ENCODE measurements at regions not wholly inside any gene's neighbourhood (a gene's known extent, or its start where the extent isn't known, plus 50 kb on each side); places are given as distances from the start of the nearest gene placed in this dataset.

DNA sequence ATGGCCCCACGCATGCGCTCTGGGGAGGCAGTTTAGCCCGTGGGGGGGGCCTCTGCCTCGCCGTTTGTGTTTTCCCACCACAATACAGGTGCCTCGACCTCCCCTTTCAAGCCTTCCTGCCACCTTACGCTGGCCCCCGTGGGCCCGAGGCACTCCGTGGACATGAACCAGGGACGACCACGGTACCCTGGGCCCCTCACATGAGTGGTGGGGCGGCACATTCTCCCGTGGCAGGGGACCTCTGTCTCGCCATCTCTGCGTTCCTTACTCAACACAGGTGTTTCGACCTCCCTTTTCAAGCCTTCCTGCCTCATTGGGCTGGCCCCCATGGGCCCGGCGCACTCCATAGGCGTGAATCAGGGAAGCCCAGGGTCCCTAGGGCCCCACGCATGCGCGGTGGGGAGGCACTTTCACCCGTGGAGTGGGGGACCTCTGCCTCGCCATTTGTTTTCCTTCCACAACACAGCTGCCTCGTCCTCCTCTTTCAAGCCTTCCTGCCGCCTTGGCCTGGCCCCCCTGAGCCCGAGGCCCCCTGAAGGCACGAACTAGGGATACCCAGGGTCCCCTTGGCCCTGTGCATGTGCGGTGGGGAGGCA is 339.5 kb downstream of the ALG10 start:
- DNase-seq (ENCODE audit: low read depth in 3 of 3, low spot score in 2 of 3), result no peak

DNA sequence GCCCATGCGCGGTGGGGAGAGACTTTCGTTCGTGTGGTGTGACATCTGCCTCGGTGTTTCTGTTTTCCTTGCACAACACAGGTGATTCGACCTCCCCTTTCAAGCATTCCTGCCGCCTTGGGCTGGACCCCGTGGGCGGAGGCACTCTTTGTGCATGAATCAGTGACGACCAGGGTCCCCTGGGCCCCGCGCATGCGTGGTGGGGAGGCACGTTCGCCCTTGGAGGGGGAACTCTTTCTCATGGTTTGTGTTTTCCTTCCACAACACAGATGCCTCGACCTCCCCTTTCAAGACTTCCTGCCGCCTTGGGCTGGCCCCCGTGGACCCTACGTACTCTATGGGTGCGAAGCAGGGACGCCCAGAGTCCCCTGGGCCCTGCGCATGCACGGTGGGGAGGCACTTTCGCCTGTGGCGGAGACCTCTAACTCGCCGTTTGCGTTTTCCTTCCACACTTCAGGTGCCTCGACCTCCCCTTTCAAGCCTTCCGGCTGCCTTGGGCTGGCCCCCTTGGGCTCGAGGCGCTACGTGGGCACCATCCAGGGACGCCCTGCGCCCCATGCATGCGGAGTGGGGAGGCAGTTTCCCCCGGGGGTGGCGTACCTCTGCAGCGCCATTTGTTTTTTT is 340.9 kb downstream of the ALG10 start:
- no peak for DNase-seq (ENCODE audit: low read depth in 3 of 3, low spot score in 2 of 3)

DNA sequence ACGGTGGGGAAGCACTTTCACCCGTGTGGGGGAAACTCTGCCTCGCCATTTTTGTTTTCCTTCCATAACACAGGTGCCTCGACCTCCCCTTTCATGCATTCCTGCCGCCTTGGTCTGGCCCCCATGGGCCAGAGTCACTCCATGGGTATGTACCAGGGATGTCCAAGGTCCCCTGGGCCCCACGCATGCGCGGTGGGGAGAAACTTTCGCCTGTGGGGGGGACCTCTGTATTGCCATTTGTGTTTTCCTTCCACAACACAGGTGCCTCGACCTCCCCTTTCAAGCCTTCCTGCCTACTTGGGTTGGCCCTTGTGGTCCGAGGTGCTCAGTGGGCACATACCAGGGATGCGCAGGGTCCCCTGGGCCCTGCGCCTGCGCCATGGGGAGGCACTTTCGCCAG is 345.8 kb downstream of the ALG10 start:
- no peak for DNase-seq (ENCODE audit: low read depth in 3 of 3, low spot score in 2 of 3)

DNA sequence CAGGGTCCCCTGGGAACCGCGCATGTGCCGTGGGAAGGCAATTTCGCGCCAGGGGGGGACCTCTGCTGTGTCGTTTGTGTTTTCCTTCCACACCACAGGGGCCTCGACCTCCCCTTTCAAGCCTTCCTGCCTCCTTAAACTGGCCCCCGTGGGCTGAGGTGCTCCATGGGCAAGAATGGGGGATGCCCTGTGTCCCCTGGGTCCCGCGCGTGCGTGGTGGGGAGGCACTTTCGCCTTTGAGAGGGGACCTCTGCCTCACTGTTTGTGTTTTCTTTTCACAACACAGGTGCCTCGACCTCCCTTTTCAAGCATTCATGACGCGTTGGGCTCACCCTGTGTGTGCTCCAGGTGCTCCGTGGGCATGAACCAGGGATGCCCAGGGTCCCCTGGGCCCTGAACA is 348.8 kb downstream of the ALG10 start:
- no peak for DNase-seq (ENCODE audit: low read depth in 3 of 3, low spot score in 2 of 3)

DNA sequence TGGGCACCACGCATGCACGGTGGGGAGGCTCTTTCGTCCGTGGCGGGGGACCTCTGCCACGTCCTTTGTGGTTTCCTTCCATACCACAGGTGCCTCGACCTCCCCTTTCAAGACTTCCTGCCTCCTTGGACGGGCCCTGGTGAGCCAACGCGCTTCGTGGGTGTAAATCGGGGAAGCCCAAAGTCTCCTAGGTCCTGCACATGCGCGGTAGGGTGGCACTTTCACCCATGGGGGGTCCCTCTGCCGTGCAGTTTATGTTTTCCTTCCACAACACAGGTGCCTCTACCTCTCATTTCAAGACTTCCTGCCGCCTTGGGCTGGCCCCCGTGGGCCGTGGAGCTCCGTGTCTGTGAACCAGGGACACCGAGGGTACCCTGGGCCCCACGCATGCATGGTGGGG is 349.7 kb downstream of the ALG10 start:
- no peak for DNase-seq (ENCODE audit: low read depth in 3 of 3, low spot score in 2 of 3)

DNA sequence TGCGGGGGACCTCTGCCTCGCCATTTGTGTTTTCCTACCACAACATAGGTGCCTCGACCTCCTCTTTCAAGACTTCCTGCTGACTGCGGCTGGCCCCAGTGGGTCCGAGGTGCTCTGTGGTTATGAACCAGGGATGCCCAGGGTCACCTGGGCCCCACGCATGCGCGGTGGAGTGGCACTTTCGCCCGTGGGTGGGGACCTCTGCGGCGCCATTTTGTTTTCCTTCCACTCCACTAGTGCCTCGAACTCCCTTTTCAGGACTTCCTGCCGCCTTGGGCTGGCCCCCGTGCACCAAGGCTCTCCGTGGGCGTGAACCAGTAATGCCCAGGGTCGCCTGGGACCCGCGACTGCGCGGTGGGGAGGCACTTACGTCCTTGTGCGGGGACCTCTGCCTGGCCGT is 351.6 kb downstream of the ALG10 start:
- DNase-seq (ENCODE audit: low read depth in 3 of 3, low spot score in 2 of 3), result no peak

DNA sequence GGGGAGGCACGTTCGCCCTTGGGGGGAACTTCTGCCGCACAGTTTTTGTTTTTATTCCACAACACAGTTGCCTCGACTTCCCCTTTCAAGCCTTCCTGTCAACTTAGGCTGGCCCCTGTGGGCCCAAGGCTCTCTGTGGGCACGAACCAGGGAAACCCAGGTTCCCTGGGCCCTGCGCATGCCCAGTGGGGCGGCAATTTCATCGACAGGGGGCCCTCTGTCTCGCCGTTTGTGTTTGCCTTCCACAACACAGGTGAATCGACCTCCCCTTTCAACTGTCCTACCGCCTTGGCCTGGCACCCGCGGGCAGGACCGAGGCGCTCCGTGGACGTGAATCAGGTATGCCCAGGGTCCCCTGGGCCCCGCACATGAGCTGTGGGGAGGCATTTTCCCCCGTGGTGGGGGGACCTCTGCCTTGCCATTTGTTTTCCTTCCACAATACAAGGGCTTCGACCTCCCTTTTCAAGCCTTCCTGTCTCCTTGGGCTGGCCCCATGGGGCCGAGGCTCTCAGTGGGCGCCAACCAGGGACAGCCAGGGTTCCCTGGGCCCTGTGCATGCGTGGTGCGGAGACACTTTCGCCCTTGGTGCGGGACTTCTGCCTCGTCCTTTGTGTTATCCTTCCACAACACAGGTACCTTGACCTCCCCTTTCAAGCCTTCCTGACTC is 354.0 kb downstream of the ALG10 start:
- DNase-seq (ENCODE audit: low read depth in 3 of 3, low spot score in 2 of 3), result no peak

DNA sequence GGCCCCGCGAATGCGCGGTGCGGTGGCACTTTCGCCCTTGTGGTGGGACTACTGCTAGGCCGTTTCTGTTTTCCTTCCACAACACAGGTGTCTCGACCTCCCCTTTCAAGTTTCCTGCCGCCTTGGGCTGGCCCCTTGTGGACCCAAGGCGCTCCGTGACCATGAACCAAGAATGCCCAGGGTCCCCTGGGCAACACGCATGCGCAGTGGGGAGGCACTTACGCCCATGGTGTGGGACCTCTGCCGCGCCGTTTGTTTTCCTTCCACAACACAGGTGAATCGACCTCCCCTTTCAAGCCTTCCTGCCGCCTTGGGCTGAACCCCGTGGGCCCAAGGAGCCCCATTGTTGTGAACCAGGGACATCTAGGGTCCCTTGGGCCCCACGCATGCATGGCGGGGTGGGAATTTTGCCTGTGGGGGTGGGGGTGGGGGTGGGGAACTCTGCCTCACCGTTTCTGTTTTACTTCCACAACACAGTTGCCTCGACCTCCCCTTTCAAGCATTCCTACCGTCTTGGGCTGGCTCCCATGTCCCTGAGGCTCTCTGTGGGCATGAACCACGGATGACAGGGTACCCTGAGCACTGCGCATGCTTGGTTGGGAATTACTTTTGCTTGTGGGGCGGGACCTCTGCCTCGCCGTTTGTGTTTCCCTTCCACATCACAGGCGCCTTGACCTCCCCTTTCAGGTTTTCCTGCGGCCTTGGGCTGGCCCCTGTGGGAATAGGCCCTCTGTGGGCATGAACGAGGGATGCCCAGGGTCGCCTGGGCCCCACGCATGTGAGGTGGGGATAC is 355.1 kb downstream of the ALG10 start:
- no peak for DNase-seq (ENCODE audit: low read depth in 3 of 3, low spot score in 2 of 3)

DNA sequence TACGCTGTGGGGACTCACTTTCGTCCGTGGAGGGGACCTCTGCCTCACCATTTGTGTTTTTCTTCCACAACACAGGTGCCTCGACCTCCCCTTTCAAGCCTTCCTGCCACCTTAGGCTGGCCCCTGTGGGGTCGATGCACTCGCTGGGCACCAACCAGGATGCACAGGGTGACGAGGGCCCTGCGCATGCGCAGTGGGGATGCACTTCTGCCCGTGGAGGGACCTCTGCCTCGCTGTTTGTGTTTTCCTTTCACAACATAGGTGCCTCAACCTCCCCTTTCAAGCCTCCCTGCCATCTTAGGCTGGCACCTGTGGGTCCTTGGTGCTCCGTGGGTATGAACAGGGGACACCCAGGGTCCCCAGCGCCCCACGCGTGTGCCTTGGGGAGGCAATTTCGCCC is 356.8 kb downstream of the ALG10 start:
- DNase-seq (ENCODE audit: low read depth in 3 of 3, low spot score in 2 of 3), result no peak

DNA sequence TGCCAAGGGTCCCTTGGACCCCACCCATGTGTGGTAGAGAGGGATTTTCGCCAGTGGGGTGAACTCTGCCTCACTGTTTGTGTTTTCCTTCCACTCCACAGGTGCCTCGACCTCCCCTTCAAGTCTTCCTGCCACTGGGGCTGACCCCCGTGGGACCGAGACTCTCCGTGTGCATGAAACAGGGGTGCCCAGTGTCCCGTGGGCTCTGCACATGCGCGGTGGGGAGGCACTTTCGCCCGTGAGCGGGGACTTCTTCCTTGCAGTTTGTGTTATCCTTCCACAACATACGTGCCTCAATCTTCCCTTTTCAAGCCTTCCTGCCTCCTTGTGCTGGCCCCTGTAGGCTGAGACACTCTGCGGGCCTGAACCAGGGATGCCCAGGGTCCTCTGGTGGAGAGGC is 362.4 kb downstream of the ALG10 start:
- no peak for DNase-seq (ENCODE audit: low read depth in 3 of 3, low spot score in 2 of 3)

DNA sequence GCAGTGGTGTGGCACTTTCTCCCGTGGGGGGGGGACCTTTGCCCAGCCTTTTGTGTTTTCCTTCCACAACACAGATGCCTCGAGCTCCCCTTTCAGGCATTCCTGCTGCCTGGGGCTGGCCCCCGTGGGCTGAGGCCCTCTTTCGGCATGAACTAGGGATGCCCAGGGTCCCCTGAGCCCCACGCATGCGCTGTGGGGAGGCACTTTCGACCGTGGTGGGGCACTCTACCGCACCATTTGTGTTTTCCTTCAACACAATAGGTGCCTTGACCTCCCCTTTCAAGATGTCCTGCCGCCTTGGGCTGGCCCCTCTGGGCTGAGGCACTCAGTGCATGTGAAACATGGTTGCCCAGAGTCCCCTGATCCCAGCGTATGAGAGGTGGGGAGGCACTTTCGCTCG is 363.7 kb downstream of the ALG10 start:
- DNase-seq (ENCODE audit: low read depth in 3 of 3, low spot score in 2 of 3), result no peak

DNA sequence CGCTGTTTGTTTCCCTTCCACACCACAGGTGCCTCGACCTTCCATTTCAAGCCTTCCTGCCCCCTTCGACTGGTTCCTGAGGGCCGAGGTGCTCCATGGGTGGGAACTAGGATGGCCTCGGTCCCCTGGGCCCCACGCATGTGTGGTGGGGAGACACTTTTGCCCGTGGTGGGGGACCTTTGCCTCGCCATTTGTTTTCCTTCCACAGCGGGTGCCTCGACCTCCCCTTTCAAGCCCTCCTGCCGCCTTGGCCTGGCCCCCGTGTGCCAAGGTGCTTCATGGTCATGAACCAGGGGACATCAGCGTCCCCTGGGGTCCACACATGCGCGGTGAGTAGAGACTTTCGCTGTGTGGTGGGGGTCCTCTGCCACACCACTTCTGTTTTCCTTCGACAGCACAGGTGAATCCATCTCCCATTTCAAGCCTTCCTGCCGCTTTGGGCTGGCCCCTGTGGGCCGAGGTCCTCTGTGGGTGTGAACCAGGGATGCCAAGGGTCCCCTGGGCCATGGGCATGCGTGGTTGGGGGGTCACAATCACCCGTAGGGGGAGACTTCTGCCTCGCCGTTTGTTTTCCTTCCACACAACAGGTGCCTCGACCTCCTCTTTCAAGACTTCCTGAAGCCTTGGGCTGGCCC is 364.4 kb downstream of the ALG10 start:
- DNase-seq (ENCODE audit: low read depth in 3 of 3, low spot score in 2 of 3), result no peak

DNA sequence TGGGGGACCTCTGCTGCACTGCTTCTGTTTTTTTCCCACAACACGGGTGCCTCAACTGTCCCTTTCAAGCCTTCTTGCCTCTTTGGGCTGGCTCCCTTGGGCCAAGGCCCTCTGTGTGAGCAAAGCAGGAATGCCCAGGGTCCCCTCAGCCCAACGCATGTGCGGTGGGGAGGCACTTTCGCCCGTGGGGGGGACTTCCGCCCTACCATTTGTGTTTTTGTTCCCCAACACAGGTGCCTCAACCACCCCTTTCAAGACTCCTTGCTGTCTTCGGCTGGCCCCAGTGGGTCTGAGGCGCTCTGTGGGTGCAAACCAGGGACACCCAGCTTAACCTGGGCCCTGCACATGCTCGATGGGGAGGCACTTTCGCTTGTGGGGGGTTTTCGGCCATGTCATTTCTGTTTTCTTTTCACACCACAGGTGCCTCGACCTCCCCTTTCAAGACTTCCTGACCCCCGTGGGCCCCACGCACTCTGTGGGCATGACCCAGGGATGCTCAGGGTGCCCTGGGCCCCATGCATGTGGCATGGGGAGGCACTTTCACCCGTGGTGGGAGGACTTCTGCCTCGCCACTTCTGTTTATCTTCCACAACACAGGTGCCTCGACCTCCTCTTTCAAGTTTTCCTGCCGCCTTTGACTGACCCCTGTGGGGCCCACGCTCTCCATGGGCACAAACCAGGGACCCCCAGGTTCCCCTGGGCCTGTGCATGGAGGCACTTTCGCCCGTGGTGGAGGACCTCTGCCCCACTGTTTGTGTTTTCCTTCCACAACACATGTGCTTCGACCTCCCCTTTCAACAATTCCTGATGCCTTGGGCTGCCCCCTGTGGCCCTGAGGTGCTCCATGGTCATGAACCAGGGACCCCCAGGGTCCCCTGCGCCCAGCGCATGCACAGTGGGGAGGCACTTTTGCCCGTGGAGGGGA is 365.7 kb downstream of the ALG10 start:
- no peak for DNase-seq (ENCODE audit: low read depth in 3 of 3, low spot score in 2 of 3)

DNA sequence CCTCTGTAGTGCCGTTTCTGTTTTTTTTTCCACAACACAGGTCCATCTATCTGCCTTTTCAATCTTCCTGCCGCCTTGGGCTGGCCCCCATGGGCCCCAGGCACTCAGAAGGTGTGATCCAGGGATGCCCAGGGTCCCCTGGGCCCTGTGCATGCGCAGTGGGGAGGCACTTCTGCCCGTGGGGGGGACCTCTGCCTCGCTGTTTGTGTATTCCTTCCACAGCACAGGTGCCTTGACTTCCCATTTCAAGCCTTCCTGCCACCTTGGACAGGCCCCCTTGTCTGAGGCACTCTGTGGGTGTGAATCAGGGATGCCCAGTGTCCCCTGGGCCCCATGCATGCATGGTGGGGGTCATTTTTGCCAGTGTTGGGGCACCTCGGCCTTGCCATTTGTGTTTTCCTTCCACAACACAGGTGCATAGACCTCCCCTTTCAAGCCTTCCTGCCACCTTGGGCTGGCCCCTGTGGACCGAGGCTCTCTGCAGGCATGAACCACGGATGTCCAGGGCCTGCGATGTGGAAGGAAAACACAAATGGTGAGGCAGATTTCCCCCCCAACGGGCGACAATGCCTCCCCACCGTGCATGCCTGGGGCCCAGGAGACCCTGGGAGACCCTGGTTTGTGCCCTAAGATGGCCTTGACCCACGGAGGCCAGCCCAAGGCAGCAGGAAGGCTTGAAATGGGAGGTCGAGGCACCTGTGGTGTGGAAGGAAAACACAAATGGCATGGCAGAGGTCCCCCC is 366.5 kb downstream of the ALG10 start:
- DNase-seq (ENCODE audit: low read depth in 3 of 3, low spot score in 2 of 3), result no peak

DNA sequence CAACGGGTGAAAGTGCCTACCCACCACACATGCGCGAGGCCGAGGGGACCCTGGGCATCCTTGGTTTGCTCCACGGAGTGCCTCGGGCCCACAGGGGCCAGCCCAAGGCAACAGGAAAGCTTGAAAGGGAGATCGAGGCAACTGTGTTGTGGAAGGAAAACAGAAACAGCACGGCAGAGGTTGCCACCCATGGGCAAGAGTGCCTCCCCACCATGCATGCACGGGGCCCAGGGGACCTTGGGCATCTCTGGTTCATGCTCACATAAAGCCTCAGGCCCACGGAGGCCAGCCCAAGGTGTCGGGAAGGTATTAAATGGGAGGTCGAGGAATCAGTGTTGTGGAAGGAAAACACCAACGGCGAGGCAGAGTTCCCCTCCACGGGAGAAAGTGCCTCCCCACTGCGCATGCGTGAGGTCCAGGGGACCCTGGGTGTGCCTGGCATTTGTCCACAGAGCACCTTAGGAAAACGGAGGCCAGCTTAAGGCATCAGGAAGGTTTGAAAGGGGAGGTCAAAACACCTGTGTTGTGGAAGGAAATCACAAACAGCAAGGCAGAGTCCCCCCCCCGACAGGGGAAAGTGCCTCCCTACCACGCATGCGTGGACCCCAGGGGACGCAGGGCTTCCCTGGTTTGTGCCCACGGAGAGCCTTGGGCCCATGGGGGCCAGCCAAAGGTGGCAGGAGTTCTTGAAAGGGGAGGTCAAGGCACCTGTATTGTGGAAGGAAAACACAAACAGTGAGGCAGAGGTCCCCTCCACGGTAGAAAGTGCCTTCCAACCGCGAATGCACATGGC is 367.3 kb downstream of the ALG10 start:
- DNase-seq (ENCODE audit: low read depth in 3 of 3, low spot score in 2 of 3), result no peak

DNA sequence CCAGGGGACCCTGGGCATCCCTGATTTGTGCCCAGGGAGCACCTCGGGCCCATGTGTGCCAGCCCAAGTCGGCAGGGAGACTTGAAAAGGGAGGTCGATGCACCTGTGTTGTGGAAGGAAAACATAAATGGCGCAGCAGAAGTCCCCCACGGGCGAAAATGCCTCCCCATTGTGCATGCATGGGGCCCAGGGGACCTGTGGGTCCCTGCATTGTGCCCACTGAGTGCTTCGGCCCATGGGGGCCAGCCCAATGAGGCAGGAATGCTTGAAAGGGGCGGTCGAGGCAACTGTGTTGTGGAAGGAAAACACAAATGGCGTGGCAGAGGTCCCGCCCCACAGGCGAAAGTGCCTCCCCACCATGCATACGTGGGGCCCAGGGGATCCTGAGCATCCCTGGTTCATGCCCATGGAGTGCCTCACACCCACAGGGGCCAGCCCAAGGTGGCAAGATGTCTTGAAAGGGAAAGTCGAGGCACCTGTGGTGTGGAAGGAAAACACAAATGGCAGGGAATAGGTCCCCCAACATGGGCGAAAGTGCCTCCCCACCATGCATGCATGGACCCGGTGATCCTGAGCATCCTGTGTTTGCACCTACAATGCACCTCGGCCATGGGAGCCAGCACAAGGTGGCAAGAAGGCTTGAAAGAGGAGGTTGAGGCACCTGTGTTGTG is 368.0 kb downstream of the ALG10 start:
- no peak for DNase-seq (ENCODE audit: low read depth in 3 of 3, low spot score in 2 of 3)

DNA sequence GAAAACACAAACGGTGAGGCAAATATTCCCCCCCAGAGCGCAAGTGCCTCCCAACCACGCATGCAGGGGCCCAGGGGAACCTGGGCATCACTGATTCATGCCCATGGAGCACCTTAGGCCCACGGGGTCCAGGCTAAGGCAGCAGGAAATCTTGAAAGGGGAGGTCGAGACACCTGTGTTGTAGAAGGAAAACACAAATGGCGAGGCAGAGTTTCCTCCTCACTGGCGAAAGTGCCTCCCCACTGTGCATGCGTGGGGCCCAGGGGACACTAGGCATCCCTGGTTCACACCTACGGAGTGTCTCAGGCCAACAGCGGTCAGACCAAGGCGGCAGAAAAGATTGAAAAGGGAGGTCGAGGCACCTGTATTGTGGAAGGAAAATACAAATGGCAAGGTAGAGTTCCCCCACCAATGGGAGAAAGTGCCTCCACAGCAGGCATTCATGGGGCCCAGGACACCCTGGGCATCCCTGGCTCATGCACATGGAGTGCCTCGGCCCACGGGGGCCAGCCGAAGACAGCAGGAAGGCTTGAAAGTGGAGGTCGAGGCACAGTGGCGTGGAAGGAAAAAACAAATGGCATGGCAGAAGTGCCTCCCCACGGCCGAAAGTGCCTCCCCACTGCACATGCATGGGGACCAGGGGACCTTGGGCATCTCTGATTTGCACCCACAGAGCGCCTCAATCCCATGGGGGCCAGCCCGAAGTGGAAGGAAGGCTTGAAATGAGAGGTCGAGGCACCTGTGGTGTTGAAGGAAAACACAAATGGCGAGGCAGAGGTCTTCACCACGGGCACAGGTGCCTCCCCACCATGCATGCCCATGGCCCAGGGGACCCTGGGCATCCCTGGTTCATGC is 368.8 kb downstream of the ALG10 start:
- DNase-seq (ENCODE audit: low read depth in 3 of 3, low spot score in 2 of 3), result no peak
